Thyroid gland (tissue), 4 donors: ENCODE measurements at regions not wholly inside any gene's neighbourhood (a gene's known extent, or its start where the extent isn't known, plus 50 kb on each side); places are given as distances from the start of the nearest gene placed in this dataset.

Experiments
- CTCF ChIP-seq, 6 experiments: fragments of 200-600 bp in 3 of 6; fragments of 450-650 bp in 3 of 6; sonication (generic) in 3 of 6; IDR thresholded peaks; one replicate each; pipeline ENCODE4 v1.5.1; 2016 to 2019; ENCODE audit warnings: antibody characterized with exemption in 6 of 6, mild to moderate bottlenecking in 2 of 6, inconsistent platforms in 1 of 6, moderate library complexity in 1 of 6
- POLR2A ChIP-seq, 2 donors: fragments of 450-650 bp; IDR thresholded peaks; one replicate each; pipeline ENCODE4 v1.6.1; 2017; ENCODE audit warnings: antibody characterized with exemption in 2 of 2, mild to moderate bottlenecking in 2 of 2, moderate library complexity in 1 of 2

- no peak for TF ChIP-seq CTCF (IDR thresholded peaks at IDR 0.05)
- no peak for TF ChIP-seq POLR2A (IDR thresholded peaks at IDR 0.05)
Observed at GRCh38 chr3:59213860-59214259, 164.0 kb upstream of the CFAP20DC start.
